ENCODE measurements at regions not wholly inside any gene's neighbourhood (a gene's known extent, or its start where the extent isn't known, plus 50 kb on each side); places are given as distances from the start of the nearest gene placed in this dataset.

DNA sequence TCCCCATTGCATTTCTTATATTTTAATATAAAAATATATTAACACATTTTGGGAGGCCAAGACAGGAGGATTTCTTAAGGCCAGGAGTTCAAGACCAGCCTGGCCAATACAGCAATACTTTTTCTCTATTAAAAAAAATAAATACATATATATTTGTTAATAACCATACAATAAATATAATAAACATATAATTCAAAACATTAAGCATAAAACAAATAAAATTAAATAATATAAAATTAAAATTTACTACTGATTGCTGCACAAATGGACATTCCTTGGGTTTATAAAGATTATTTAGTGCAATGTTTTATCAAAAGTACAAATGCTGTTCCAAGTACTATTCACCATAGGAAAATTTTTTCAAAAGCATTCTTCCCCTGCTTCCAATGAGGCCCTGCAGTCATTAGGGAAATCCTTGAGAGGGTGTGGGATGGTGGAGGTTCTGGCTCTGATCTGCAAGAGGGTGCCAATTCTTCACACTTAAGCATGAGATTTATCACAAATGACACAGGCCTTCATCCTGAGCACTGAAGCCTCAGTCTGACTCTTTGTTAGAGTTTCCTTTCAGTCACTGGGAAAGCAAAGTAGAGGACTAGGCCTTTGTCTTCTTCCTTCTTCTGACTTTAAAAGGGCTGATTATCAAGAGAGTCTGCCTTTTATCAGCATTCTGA, 596.7 kb downstream of the EPM2A start:
- TF ChIP-seq, protein P1, sequence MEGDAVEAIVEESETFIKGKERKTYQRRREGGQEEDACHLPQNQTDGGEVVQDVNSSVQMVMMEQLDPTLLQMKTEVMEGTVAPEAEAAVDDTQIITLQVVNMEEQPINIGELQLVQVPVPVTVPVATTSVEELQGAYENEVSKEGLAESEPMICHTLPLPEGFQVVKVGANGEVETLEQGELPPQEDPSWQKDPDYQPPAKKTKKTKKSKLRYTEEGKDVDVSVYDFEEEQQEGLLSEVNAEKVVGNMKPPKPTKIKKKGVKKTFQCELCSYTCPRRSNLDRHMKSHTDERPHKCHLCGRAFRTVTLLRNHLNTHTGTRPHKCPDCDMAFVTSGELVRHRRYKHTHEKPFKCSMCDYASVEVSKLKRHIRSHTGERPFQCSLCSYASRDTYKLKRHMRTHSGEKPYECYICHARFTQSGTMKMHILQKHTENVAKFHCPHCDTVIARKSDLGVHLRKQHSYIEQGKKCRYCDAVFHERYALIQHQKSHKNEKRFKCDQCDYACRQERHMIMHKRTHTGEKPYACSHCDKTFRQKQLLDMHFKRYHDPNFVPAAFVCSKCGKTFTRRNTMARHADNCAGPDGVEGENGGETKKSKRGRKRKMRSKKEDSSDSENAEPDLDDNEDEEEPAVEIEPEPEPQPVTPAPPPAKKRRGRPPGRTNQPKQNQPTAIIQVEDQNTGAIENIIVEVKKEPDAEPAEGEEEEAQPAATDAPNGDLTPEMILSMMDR (IDR thresholded peaks at IDR 0.05): no peak
- TF ChIP-seq EP300 (IDR thresholded peaks at IDR 0.05): no peak

Measured in suprapubic skin (tissue), 3 donors.